Bronchial epithelial cell (primary cell): ENCODE measurements at regions not wholly inside any gene's neighbourhood (a gene's known extent, or its start where the extent isn't known, plus 50 kb on each side); places are given as distances from the start of the nearest gene placed in this dataset.

Source experiments
- DNase-seq: peaks from one replicate; pipeline ENCODE4 v3.0.0-alpha.2; 2010; ENCODE audit warnings: low read depth
- FAIRE-seq: peaks from 2 replicates; lab custom pipeline; 2011; peaks lifted over from hg19 to GRCh38; lab: Jason Lieb, UNC
- H3K27me3 ChIP-seq: 2 replicates; pipeline ENCODE4 v1.5.1; 2011; ENCODE audit warnings: low read length; ENCODE audit not compliant: control insufficient read depth, insufficient read depth
- H3K36me3 ChIP-seq: 2 replicates; pipeline ENCODE4 v1.5.1; 2011; ENCODE audit warnings: low read length; ENCODE audit not compliant: control insufficient read depth, insufficient read depth
- H3K4me3 ChIP-seq: 2 replicates; pipeline ENCODE4 v1.5.1; 2011; ENCODE audit warnings: mild to moderate bottlenecking, low read depth, low read length, control low read depth
- TF ChIP-seq, protein P1 (sequence below): IDR thresholded peaks from 2 replicates; pipeline ENCODE4 v1.5.1; 2011; ENCODE audit warnings: mild to moderate bottlenecking, moderate library complexity, low read length, control low read depth, inconsistent platforms; ENCODE audit not compliant: insufficient read depth, severe bottlenecking

DNA sequence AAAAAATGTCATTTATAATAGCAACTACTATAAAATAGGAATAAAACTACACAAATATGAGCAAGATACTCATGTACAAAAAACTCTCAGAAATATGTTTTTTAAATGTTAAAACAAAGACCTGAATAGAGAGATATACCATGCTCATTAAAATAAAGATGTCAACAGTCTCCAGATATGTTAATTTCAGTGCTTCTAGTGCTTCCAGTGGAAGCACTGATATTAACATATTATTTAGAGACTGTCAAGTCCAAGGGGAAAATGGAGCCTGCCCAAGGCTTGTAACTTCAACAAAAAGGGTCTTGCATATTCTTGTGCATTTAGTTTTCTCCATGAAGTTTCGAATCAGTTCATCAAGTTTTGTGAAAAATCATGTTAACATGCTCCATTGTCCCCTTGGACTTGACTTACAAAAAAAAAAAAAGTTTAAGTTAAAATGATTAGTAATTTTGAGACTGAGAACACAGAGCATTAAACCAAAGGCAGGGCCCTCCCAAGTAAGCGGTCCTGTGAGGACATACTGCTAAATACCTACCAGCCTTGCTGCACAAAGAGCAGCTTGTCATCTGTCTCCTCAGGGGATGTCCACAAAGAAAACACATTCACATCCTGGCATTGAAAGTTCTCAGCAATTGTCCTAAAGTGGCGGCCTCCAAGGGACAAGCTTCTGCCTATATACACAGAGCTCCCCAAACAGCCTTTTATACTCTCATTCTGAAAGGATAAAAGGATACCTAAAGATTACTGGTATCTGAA, 501.9 kb upstream of the CHAC2 start:
- Histone ChIP-seq H3K27me3 (no peaks in the 10 kb centered on the region), H3K36me3 (no peaks in the 10 kb centered on the region), H3K4me3 (no peak overlapping the region)
- FAIRE-seq, result no peak
- no peak for DNase-seq
- TF ChIP-seq, protein P1, sequence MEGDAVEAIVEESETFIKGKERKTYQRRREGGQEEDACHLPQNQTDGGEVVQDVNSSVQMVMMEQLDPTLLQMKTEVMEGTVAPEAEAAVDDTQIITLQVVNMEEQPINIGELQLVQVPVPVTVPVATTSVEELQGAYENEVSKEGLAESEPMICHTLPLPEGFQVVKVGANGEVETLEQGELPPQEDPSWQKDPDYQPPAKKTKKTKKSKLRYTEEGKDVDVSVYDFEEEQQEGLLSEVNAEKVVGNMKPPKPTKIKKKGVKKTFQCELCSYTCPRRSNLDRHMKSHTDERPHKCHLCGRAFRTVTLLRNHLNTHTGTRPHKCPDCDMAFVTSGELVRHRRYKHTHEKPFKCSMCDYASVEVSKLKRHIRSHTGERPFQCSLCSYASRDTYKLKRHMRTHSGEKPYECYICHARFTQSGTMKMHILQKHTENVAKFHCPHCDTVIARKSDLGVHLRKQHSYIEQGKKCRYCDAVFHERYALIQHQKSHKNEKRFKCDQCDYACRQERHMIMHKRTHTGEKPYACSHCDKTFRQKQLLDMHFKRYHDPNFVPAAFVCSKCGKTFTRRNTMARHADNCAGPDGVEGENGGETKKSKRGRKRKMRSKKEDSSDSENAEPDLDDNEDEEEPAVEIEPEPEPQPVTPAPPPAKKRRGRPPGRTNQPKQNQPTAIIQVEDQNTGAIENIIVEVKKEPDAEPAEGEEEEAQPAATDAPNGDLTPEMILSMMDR, result no peak

DNA sequence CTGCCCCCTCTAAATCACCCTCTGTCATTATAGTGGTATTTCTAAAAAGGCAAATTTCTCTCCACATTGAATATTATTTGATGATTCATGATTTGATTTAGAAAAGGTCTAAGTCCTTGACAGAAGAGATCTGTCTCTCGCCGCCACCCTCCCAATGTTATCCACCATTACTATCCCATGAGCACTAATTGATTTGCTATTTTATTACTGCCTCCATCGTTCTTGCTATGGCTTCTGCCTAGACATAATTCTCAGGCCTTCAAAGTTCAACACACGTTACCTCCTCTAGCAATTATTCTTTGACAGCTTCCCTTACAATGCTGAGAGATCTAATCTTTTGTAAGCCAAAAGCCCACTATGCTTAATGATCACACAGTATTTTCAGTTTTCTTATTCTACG, 507.0 kb upstream of the CHAC2 start:
- no peak overlapping the region for H3K4me3 ChIP-seq
- DNase-seq, result no peak
- H3K36me3 ChIP-seq, result no peaks in the 10 kb centered on the region
- TF ChIP-seq, protein P1, result no peak
- H3K27me3 ChIP-seq, result no peaks in the 10 kb centered on the region
- no peak for FAIRE-seq

DNA sequence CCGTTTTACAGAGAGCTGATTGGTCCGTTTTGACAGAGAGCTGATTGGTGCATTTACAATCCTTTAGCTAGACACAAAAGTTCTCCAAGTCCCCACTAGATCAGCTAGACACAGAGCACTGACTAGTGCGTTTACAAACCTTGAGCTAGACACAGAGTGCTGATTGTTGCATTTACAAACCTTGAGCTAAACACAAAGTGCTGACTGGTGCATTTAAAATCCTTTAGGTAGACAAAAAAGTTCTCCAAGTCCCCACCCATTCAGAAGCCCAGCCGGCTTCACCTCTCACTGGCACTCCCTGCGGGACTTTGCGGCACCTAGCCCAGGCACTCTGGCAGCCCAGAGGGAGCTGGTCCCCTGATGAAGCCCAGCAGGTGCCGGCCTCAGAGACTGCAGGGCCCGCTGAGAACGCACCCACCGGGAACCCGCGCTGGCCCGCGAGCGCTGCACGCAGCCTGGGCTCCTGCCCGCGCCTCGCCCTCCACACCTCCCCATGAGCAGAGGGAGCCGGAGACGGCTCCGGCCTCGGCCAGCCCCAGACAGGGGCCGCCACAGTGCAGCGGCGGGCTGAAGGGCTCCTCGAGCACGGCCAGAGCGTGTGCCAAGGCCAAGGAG, 508.1 kb upstream of the CHAC2 start:
- Histone ChIP-seq H3K4me3 (no peak overlapping the region), H3K36me3 (no peaks in the 10 kb centered on the region), H3K27me3 (no peaks in the 10 kb centered on the region)
- FAIRE-seq (no peak), DNase-seq (no peak)
- TF ChIP-seq, protein P1, result no peak

DNA sequence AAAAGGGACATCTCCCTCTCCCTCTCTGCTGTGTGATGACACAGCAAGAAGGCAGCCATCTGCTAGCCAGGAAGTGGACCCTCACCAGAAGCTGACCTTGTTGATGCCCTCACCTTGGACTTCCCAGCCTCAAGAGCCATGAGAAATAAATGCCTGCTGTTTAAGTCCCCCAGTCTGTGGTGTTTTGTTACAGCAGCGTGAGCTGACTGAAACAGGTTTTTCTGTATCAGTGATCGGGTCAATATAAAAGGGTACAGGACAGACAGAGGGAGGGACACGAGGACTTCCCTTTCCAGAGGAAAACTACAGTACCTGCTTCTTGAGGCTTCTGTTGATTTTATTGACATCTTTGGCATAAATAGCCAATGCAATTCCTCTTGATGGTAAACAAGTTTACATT, 510.3 kb upstream of the CHAC2 start:
- no peaks in the 10 kb centered on the region for H3K36me3 ChIP-seq
- FAIRE-seq (no peak), DNase-seq (no peak)
- H3K27me3 ChIP-seq, result no peaks in the 10 kb centered on the region
- no peak overlapping the region for H3K4me3 ChIP-seq
- TF ChIP-seq, protein P1, result no peak

DNA sequence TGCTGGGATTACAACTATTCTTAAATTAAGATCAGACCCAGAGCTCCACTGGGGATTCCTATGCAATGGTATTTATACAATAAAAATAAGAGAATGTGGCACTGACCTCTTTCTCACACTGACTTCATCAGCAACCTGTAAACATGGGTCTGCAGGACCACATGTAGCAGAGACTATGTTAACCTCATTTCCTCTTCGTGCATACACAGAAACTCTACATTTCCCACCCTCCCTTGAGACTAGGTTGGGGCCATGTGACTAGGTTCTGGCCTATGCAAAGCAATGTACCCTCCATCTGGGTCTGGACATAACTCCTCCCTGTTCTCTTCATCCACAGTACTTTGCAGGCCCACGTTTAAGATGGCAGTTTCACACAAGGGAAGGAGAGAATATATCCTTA, 514.4 kb upstream of the CHAC2 start:
- Histone ChIP-seq H3K27me3 (no peaks in the 10 kb centered on the region), H3K4me3 (no peak overlapping the region), H3K36me3 (no peaks in the 10 kb centered on the region)
- TF ChIP-seq, protein P1, result no peak
- DNase-seq (no peak), FAIRE-seq (no peak)

DNA sequence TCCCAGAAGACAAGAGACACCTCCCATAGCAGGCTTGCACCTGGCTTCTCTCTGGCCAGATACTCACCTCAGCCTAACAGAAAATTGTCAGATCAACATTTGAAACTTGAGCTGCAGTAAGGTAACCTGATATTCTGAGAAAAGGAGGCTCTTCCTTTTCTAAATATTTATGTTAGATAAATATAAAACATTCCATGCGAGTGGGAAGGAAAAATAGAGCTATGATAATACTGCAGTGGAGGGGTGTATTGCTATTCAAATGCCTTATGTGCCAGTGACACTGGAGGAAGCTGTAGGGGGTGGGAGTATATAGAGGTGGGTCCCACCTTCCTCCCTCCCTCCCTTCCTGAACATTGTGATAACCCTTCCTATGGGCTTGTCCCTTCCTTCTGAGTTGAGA, 515.5 kb upstream of the CHAC2 start:
- Histone ChIP-seq H3K27me3 (no peaks in the 10 kb centered on the region), H3K4me3 (no peak overlapping the region), H3K36me3 (no peaks in the 10 kb centered on the region)
- no peak for FAIRE-seq
- no peak for DNase-seq
- TF ChIP-seq, protein P1, result no peak
